Suprapubic skin (tissue), 4 donors: ENCODE measurements at regions not wholly inside any gene's neighbourhood (a gene's known extent, or its start where the extent isn't known, plus 50 kb on each side); places are given as distances from the start of the nearest gene placed in this dataset.
"Not testable (repeated sequence)": the region's sequence is repeated elsewhere in the genome, so short reads cannot be mapped to it uniquely, and the experiment has no call there.

Experiments
- CTCF ChIP-seq, 2 donors: fragments of 200-600 bp in 1 of 2; fragments of 450-650 bp in 1 of 2; sonication (generic) in 1 of 2; IDR thresholded peaks; one replicate each; pipeline ENCODE4 v1.5.1; 2016 to 2019; ENCODE audit warnings: antibody characterized with exemption in 2 of 2, mild to moderate bottlenecking in 1 of 2, moderate library complexity in 1 of 2
- POLR2A ChIP-seq, 2 donors: fragments of 450-650 bp; IDR thresholded peaks; one replicate each; pipeline ENCODE4 v1.6.1; 2017; ENCODE audit warnings: antibody characterized with exemption in 2 of 2, mild to moderate bottlenecking in 2 of 2, moderate library complexity in 2 of 2
- POLR2AphosphoS5 ChIP-seq, 3 donors: sonication (generic); formaldehyde crosslinking; IDR thresholded peaks; one replicate each; pipeline ENCODE4 v1.6.1; 2017; ENCODE audit warnings: antibody characterized with exemption in 3 of 3

DNA sequence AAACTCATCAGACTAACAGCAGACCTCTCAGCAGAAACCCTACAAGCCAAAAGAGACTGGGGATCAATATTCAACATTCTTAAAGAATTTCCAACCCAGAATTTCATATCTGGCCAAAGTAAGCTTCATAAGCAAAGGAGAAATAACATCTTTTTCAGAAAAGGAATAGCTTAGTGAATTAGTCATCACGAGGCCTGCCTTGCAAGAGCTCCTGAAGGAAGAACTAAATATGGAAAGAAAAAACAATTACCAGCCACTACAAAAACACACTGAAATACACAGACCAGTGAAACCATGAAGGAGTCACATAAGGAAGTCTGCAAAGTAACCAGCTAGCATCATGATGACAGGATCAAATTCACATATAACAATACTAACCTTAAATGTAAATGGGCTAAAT lies 328.0 kb downstream of the XPNPEP1 start:
- not testable (repeated sequence) for TF ChIP-seq CTCF, POLR2AphosphoS5, POLR2A (IDR thresholded peaks at IDR 0.05)
